ENCODE measurements at regions not wholly inside any gene's neighbourhood (a gene's known extent, or its start where the extent isn't known, plus 50 kb on each side); places are given as distances from the start of the nearest gene placed in this dataset.

GRCh38 chr2:164439235-164439634 is 182.0 kb downstream of the GRB14 start:
- no peak for TF ChIP-seq CTCF (IDR thresholded peaks at IDR 0.05 in 8 of 11, conservative IDR thresholded peaks at IDR 0.05 in 3 of 11)
- TF ChIP-seq POLR2A (IDR thresholded peaks at IDR 0.05), result no peak
- no peak for TF ChIP-seq POLR2AphosphoS5 (IDR thresholded peaks at IDR 0.05)

Measured in spleen (tissue), 7 donors.